ENCODE measurements at regions not wholly inside any gene's neighbourhood (a gene's known extent, or its start where the extent isn't known, plus 50 kb on each side); places are given as distances from the start of the nearest gene placed in this dataset.

DNA sequence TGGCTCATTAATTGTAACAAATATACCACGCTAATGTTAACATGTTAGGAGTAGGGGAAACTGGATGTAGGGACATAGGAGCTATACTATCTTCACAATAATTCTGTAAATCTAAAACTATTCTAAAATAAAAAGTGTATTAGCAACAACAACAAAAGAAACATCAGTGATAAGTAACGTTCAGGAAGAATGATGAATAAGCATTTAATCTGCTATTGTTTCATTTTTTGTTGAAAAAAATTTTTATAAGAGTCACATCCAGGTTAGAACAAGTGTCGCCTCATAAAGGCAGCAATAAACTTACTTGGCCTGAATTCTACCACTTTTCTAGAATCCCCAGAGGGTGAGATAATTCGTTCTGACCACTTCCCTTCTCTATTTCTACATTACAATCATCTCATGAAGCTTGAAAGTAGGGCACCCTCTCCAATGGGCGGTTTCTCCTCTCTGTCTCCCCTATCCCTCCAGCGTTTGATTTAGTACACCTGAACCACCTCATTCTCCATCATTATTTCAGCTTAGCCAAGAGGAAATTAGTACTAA lies 253.1 kb upstream of the IPO5 start:
- POLR2A ChIA-PET (ENCODE audit: partially characterized antibody), result no interaction called here
- Histone ChIP-seq H2AK5ac (ENCODE audit: low read depth, low read length) (no peak overlapping the region), H3K4ac (replicated peaks; ENCODE audit: insufficient read length, low read depth, low read length) (no peak overlapping the region), H3K36me3 (ENCODE audit: control insufficient read depth in 2 of 4, insufficient read depth in 4 of 4, low read length in 3 of 4) (no peaks in the 10 kb centered on the region), H3K56ac (replicated peaks; ENCODE audit: insufficient read length, low read depth, low read length) (no peak overlapping the region), H3K9me3 (ENCODE audit: insufficient read depth in 2 of 2, low read depth in 1 of 2, low read length in 1 of 2) (no peaks in the 10 kb centered on the region), H3K4me3 (ENCODE audit: extremely low read depth in 1 of 4, insufficient read depth in 2 of 4, low read depth in 3 of 4, low read length in 4 of 4) (no peak overlapping the region), H4K8ac (ENCODE audit: extremely low read depth, insufficient read depth, low read length) (no peak overlapping the region), H2BK12ac (ENCODE audit: low read depth, low read length) (no peak overlapping the region), H4K20me1 (replicated peaks in 1 of 2; ENCODE audit: control insufficient read depth in 1 of 2, insufficient read depth in 2 of 2, low read length in 2 of 2) (no peaks in the 10 kb centered on the region), H3K23ac (ENCODE audit: insufficient read length) (no peak overlapping the region), H3K4me2 (ENCODE audit: insufficient read depth in 1 of 2, low read depth in 2 of 2, low read length in 2 of 2) (no peak overlapping the region), H3K4me1 (replicated peaks in 1 of 4; ENCODE audit: control insufficient read depth in 3 of 4, insufficient read depth in 4 of 4, low read length in 3 of 4) (no peaks in the 10 kb centered on the region), H3K79me1 (ENCODE audit: low read depth, low read length) (no peaks in the 10 kb centered on the region), H2BK5ac (ENCODE audit: low read depth, low read length) (no peak overlapping the region), H3K9ac (replicated peaks in 1 of 4; ENCODE audit: extremely low read depth in 1 of 4, low read depth in 3 of 4, low read length in 3 of 4) (no peak overlapping the region), H3K23me2 (ENCODE audit: low read depth, low read length) (no peaks in the 10 kb centered on the region), H2AFZ (ENCODE audit: low read length) (no peak overlapping the region), H4K91ac (replicated peaks; ENCODE audit: insufficient read length, low read length) (no peak overlapping the region), H3K27ac (ENCODE audit: low read depth, low read length) (no peak overlapping the region), H2BK15ac (ENCODE audit: low read length) (no peak overlapping the region), H4K5ac (ENCODE audit: insufficient read length, low read depth, low read length) (no peak overlapping the region), H2BK20ac (ENCODE audit: low read length) (no peak overlapping the region), H3K27me3 (replicated peaks in 1 of 4; ENCODE audit: control insufficient read depth in 3 of 4, extremely low read depth in 1 of 4, insufficient read depth in 3 of 4, low read length in 3 of 4) (no peaks in the 10 kb centered on the region), H3K14ac (ENCODE audit: insufficient read length) (no peak overlapping the region), H3K18ac (ENCODE audit: extremely low read depth, low read length) (no peak overlapping the region), H3K79me2 (ENCODE audit: control insufficient read depth in 1 of 2, insufficient read depth in 2 of 2, low read length in 2 of 2) (no peaks in the 10 kb centered on the region), H2BK120ac (replicated peaks; ENCODE audit: low read depth, low read length) (no peak overlapping the region)
- FAIRE-seq (no peak), DNase-seq (ENCODE audit: low read depth in 1 of 2, low spot score in 2 of 2) (no peak)
- WGBS, 2 experiments (ENCODE audit: extremely low coverage in 1 of 2, insufficient coverage in 1 of 2, insufficient read length in 1 of 2, insufficient replicate concordance in 2 of 2, low coverage in 1 of 2, low lambda C conversion rate in 2 of 2, missing lambda C conversion rate in 1 of 2), result 80% methylated on average over 6 of the region's 6 CpGs; no CpG with 5 or more reads in 1 of the 2 experiments
- TF ChIP-seq SP2 (IDR thresholded peaks at IDR 0.05; ENCODE audit: low read length) (no peak), RFX5 (IDR thresholded peaks at IDR 0.05; ENCODE audit: borderline replicate concordance, low read depth, low read length) (no peak)
- CTCF ChIA-PET (ENCODE audit: partially characterized antibody), result no interaction called here
